GM12878 (cell line): ENCODE measurements at regions not wholly inside any gene's neighbourhood (a gene's known extent, or its start where the extent isn't known, plus 50 kb on each side); places are given as distances from the start of the nearest gene placed in this dataset.

ENCODE experiments used
- ATAC-seq: fragments of 200-7000 bp; cut with Tn5 transposase; 3 replicates; pipeline ENCODE4 v1.9.1; 2020; ENCODE audit warnings: mild to moderate bottlenecking, moderate library complexity
- BruUV-seq: library from RNA; stranded (reverse); fragments of 400-500 nt; replicated peaks from 2 replicates; lab custom pipeline; 2021; lab: Mats Ljungman, UMichigan
- CTCF ChIA-PET: fragments of 300-600 bp; sonication (Branson Sonifier 250); formaldehyde crosslinking; extraction: SDS; loops from one replicate; lab custom pipeline; 2021; ENCODE audit warnings: inconsistent platforms; lab: Yijun Ruan, JAX
- POLR2A ChIA-PET: fragments of 350-600 bp; formaldehyde crosslinking; extraction: SDS; loops from one replicate; lab custom pipeline; 2021; ENCODE audit warnings: inconsistent platforms; lab: Charles Lee
- RAD21 ChIA-PET: fragments of 300-600 bp; sonication (Branson Sonifier 250); formaldehyde crosslinking; loops from one replicate; lab custom pipeline; 2023; ENCODE audit warnings: antibody characterized with exemption; ENCODE audit not compliant: unreplicated experiment; lab: Charles Lee
- SMC1A ChIA-PET: fragments of 300-600 bp; sonication (Branson Sonifier 250); formaldehyde crosslinking; loops from one replicate; lab custom pipeline; 2023; ENCODE audit not compliant: unreplicated experiment, uncharacterized antibody; lab: Charles Lee
- DNase-seq: peaks from one replicate; pipeline ENCODE4 v3.0.0-alpha.2; 2011; ENCODE audit warnings: low read depth, low spot score
- FAIRE-seq: peaks from 3 replicates; lab custom pipeline; 2011; peaks lifted over from hg19 to GRCh38; lab: Jason Lieb, UNC
- H2AFZ ChIP-seq: 2 replicates; pipeline ENCODE4 v1.6.0; 2011; ENCODE audit warnings: low read depth, low read length, control low read depth; ENCODE audit not compliant: control insufficient read depth
- H3K27ac ChIP-seq: 2 replicates; pipeline ENCODE4 v1.5.1; 2011; ENCODE audit warnings: control low read depth; ENCODE audit not compliant: control insufficient read depth, insufficient read depth
- H3K27me3 ChIP-seq, 2 experiments: replicated peaks in 1 of 2; 2 replicates each; pipeline versions ENCODE4 v1.6.0 to v1.6.1; 2011; ENCODE audit warnings: low read length in 1 of 2; ENCODE audit not compliant: control insufficient read depth in 2 of 2, insufficient read depth in 2 of 2
- H3K36me3 ChIP-seq, 2 experiments: 2 replicates each; pipeline ENCODE4 v1.5.1; 2011; ENCODE audit warnings: low read length in 1 of 2; ENCODE audit not compliant: control insufficient read depth in 2 of 2, insufficient read depth in 2 of 2
- H3K4me1 ChIP-seq: 2 replicates; pipeline ENCODE4 v1.6.1; 2011; ENCODE audit warnings: mild to moderate bottlenecking, low read length, moderate library complexity, mixed read lengths; ENCODE audit not compliant: control insufficient read depth, insufficient read depth
- H3K4me2 ChIP-seq: 2 replicates; pipeline ENCODE4 v1.6.0; 2011; ENCODE audit warnings: control low read depth; ENCODE audit not compliant: control insufficient read depth, insufficient read depth
- H3K4me3 ChIP-seq: fragments of 200-600 bp; sonication (generic); 2 replicates; pipeline ENCODE4 v1.5.1; 2016
- H3K79me2 ChIP-seq: 2 replicates; pipeline ENCODE4 v1.6.0; 2011; ENCODE audit warnings: low read length; ENCODE audit not compliant: control insufficient read depth, insufficient read depth
- H3K9ac ChIP-seq: 2 replicates; pipeline ENCODE4 v1.8.0; 2011; ENCODE audit warnings: low read length, control low read depth, mixed read lengths; ENCODE audit not compliant: control insufficient read depth, insufficient read depth
- H3K9me3 ChIP-seq: replicated peaks from 3 replicates; pipeline ENCODE4 v1.5.1; 2011; ENCODE audit warnings: mild to moderate bottlenecking, low read length; ENCODE audit not compliant: control insufficient read depth, insufficient read depth
- H4K20me1 ChIP-seq: 2 replicates; pipeline ENCODE4 v1.6.0; 2011; ENCODE audit not compliant: control insufficient read depth, insufficient read depth
- BACH1 ChIP-seq: fragments of 450-650 bp; IDR thresholded peaks from 2 replicates; pipeline ENCODE4 v1.6.1; 2017; ENCODE audit warnings: mild to moderate bottlenecking, borderline replicate concordance
- BHLHE40 ChIP-seq, 2 experiments: fragments of 450-650 bp in 1 of 2; IDR thresholded peaks; 2 replicates each; pipeline ENCODE4 v1.6.1; 2011 to 2017; ENCODE audit warnings: low read depth in 2 of 2, borderline replicate concordance in 1 of 2, improper control_type of control experiment in 1 of 2, low read length in 1 of 2, mild to moderate bottlenecking in 1 of 2
- CHD1 ChIP-seq: IDR thresholded peaks from 2 replicates; pipeline ENCODE4 v1.6.1; 2012; ENCODE audit warnings: low read depth, low read length, improper control_type of control experiment
- EGR1 ChIP-seq, 2 experiments: IDR thresholded peaks; 1 replicate in 1 of 2; 2 replicates in 1 of 2; pipeline ENCODE4 v1.6.1; 2011 to 2012; ENCODE audit warnings: low read depth in 2 of 2, low read length in 2 of 2, borderline replicate concordance in 1 of 2, mild to moderate bottlenecking in 1 of 2, moderate library complexity in 1 of 2
- EZH2 ChIP-seq: IDR thresholded peaks from 2 replicates; pipeline ENCODE4 v1.6.1; 2012; ENCODE audit warnings: low read depth, mild to moderate bottlenecking, control low read depth, inconsistent platforms, low read length, borderline replicate concordance; ENCODE audit not compliant: control insufficient read depth
- IRF4 ChIP-seq: IDR thresholded peaks from 2 replicates; pipeline ENCODE4 v1.6.1; 2011; ENCODE audit warnings: low read depth, low read length
- IRF5 ChIP-seq: fragments of 450-650 bp; IDR thresholded peaks from 2 replicates; pipeline ENCODE4 v1.6.1; 2017; ENCODE audit warnings: borderline replicate concordance
- JUND ChIP-seq: IDR thresholded peaks from 2 replicates; pipeline ENCODE4 v1.6.1; 2012; ENCODE audit warnings: low read depth, mild to moderate bottlenecking, low read length, improper control_type of control experiment, moderate library complexity
- MLLT1 ChIP-seq: fragments of 450-650 bp; IDR thresholded peaks from 2 replicates; pipeline ENCODE4 v1.6.1; 2016; ENCODE audit warnings: mild to moderate bottlenecking
- NFIC ChIP-seq: IDR thresholded peaks from 2 replicates; pipeline ENCODE4 v1.6.1; 2012; ENCODE audit warnings: low read depth, mild to moderate bottlenecking, inconsistent platforms, low read length, moderate library complexity
- NR2C2 ChIP-seq: IDR thresholded peaks from 2 replicates; pipeline ENCODE4 v1.6.1; 2011; ENCODE audit warnings: borderline replicate concordance, low read depth; ENCODE audit not compliant: control insufficient read depth, insufficient read length
- POLR2AphosphoS5 ChIP-seq: IDR thresholded peaks from 2 replicates; pipeline ENCODE4 v1.6.1; 2011; ENCODE audit warnings: mild to moderate bottlenecking, low read length, inconsistent platforms
- RBBP5 ChIP-seq: fragments of 200-600 bp; sonication (generic); conservative IDR thresholded peaks from 2 replicates; pipeline ENCODE4 v1.6.1; 2016
- RFX5 ChIP-seq: IDR thresholded peaks from 2 replicates; pipeline ENCODE4 v1.6.1; 2011; ENCODE audit warnings: low read depth, low read length, improper control_type of control experiment
- STAT1 ChIP-seq: fragments of 450-650 bp; conservative IDR thresholded peaks from 2 replicates; pipeline ENCODE4 v1.6.1; 2014; ENCODE audit warnings: antibody characterized with exemption, mild to moderate bottlenecking
- SUPT20H ChIP-seq: IDR thresholded peaks from 2 replicates; pipeline ENCODE4 v1.6.1; 2011; ENCODE audit warnings: low read depth, mild to moderate bottlenecking, low read length, moderate library complexity, borderline replicate concordance; ENCODE audit not compliant: control insufficient read depth
- TAF1 ChIP-seq: IDR thresholded peaks from 2 replicates; pipeline ENCODE4 v1.6.1; 2011; ENCODE audit warnings: mild to moderate bottlenecking, low read depth, low read length, borderline replicate concordance
- TBL1XR1 ChIP-seq: IDR thresholded peaks from 2 replicates; pipeline ENCODE4 v1.6.1; 2012; ENCODE audit warnings: low read depth, low read length, improper control_type of control experiment
- TCF3 ChIP-seq: IDR thresholded peaks from 2 replicates; pipeline ENCODE4 v1.6.1; 2012; ENCODE audit warnings: low read depth, mild to moderate bottlenecking, low read length, borderline replicate concordance; ENCODE audit not compliant: insufficient read depth
- WGBS: methylation state at CpG from one replicate; pipeline ENCODE4 v1.1.6; 2016; ENCODE audit warnings: low lambda C conversion rate; ENCODE audit not compliant: insufficient replicate concordance, insufficient coverage; ENCODE audit errors: missing lambda C conversion rate; 5-methylcytosine and 5-hydroxymethylcytosine counted together
- in situ Hi-C: fragments of 300-500 bp; cut with MboI; formaldehyde crosslinking; loops from 9 replicates; pipeline ENCODE4 v1.14.3; 2018; ENCODE audit warnings: mixed read lengths
- intact Hi-C: fragments of 100-400 bp; cut with micrococcal nuclease; formaldehyde crosslinking; loops from one replicate; pipeline ENCODE4 v1.14.2; 2022; ENCODE audit not compliant: unreplicated experiment

- intact Hi-C loops (no loop called here), in situ Hi-C loops (no loop called here)
- RAD21 ChIA-PET = no interaction called here
- H3K79me2 ChIP-seq = no peaks in the 10 kb centered on the region
- no peak for DNase-seq
- ATAC-seq = no peak
- H3K4me1 ChIP-seq = no peaks in the 10 kb centered on the region
- no peaks in the 10 kb centered on the region for H3K27me3 ChIP-seq
- WGBS = 0% methylated on average over 3 of the region's 3 CpGs
- CTCF ChIA-PET = no interaction called here
- H3K4me2 ChIP-seq = no peak overlapping the region
- no peak for FAIRE-seq
- TF ChIP-seq TAF1 (no peak), NFIC (no peak), CHD1 (no peak), TCF3 (no peak), POLR2AphosphoS5 (no peak), NR2C2 (no peak), EZH2 (no peak), JUND (no peak), IRF5 (no peak), SUPT20H (no peak), TBL1XR1 (no peak), EGR1 (IDR thresholded peaks at IDR 0.05; ENCODE audit: borderline replicate concordance in 1 of 2, low read depth in 2 of 2, low read length in 2 of 2) (no peak), IRF4 (no peak), BACH1 (no peak), BHLHE40 (IDR thresholded peaks at IDR 0.05; ENCODE audit: borderline replicate concordance in 1 of 2, low read depth in 2 of 2, low read length in 1 of 2) (no peak), STAT1 (no peak), MLLT1 (no peak), RBBP5 (no peak), RFX5 (no peak)
- H3K36me3 ChIP-seq = no peaks in the 10 kb centered on the region
- H3K27ac ChIP-seq = no peak overlapping the region
- H3K9ac ChIP-seq = no peak overlapping the region
- SMC1A ChIA-PET = no interaction called here
- no peak overlapping the region for H2AFZ ChIP-seq
- no peaks in the 10 kb centered on the region for H4K20me1 ChIP-seq
- no peak overlapping the region for H3K4me3 ChIP-seq
- no peaks in the 10 kb centered on the region for H3K9me3 ChIP-seq
- BruUV-seq = no TSS peak
- POLR2A ChIA-PET = no interaction called here
These were observed 350.2 kb upstream of the TSHZ3 start for GRCh38 chr19:31699421-31699820.
